H9 (cell line): ENCODE measurements at regions not wholly inside any gene's neighbourhood (a gene's known extent, or its start where the extent isn't known, plus 50 kb on each side); places are given as distances from the start of the nearest gene placed in this dataset.

Experiments used
- DNase-seq: peaks from one replicate; pipeline ENCODE4 v3.0.0-alpha.2; 2017
- H2AFZ ChIP-seq: one replicate; pipeline ENCODE4 v1.6.1; 2013; ENCODE audit warnings: mild to moderate bottlenecking, low read length, control low read depth, moderate library complexity
- H2AK5ac ChIP-seq: 2 replicates; pipeline ENCODE4 v1.6.1; 2013; ENCODE audit warnings: low read length, control low read depth, mixed read lengths; ENCODE audit not compliant: insufficient read length
- H2BK120ac ChIP-seq: one replicate; pipeline ENCODE4 v1.6.1; 2013; ENCODE audit warnings: low read depth, mild to moderate bottlenecking, low read length, control low read depth, inconsistent platforms; ENCODE audit not compliant: poor library complexity, severe bottlenecking
- H2BK12ac ChIP-seq: 2 replicates; pipeline ENCODE4 v1.6.1; 2013; ENCODE audit warnings: low read length, control low read depth, mixed read lengths, low read depth; ENCODE audit not compliant: insufficient read length
- H2BK15ac ChIP-seq: 2 replicates; pipeline ENCODE4 v1.6.1; 2013; ENCODE audit warnings: low read depth, low read length, control low read depth
- H2BK20ac ChIP-seq: one replicate; pipeline ENCODE4 v1.6.1; 2013; ENCODE audit warnings: low read depth, mild to moderate bottlenecking, low read length, control low read depth, inconsistent platforms; ENCODE audit not compliant: poor library complexity, severe bottlenecking
- H2BK5ac ChIP-seq: 2 replicates; pipeline ENCODE4 v1.6.1; 2013; ENCODE audit warnings: low read length, control low read depth, mixed read lengths; ENCODE audit not compliant: insufficient read length
- H3K14ac ChIP-seq: 2 replicates; pipeline ENCODE4 v1.6.1; 2013; ENCODE audit warnings: low read length, control low read depth; ENCODE audit not compliant: insufficient read depth
- H3K18ac ChIP-seq: 2 replicates; pipeline ENCODE4 v1.6.1; 2013; ENCODE audit warnings: low read depth, mild to moderate bottlenecking, mixed read lengths, low read length, control low read depth; ENCODE audit not compliant: insufficient read length
- H3K23ac ChIP-seq: 2 replicates; pipeline ENCODE4 v1.6.1; 2013; ENCODE audit warnings: low read length, control low read depth, mixed read lengths, low read depth; ENCODE audit not compliant: insufficient read length
- H3K23me2 ChIP-seq: 2 replicates; pipeline ENCODE4 v1.6.1; 2013; ENCODE audit warnings: low read depth, mild to moderate bottlenecking, mixed read lengths, low read length, control low read depth; ENCODE audit not compliant: insufficient read length, poor library complexity, severe bottlenecking
- H3K27ac ChIP-seq: 2 replicates; pipeline ENCODE4 v1.5.1; 2013; ENCODE audit warnings: low read length, control low read depth, mixed read lengths, low read depth; ENCODE audit not compliant: insufficient read length
- H3K27me3 ChIP-seq: 2 replicates; pipeline ENCODE4 v1.6.1; 2013; ENCODE audit warnings: low read length, control low read depth, inconsistent platforms; ENCODE audit not compliant: insufficient read depth
- H3K4ac ChIP-seq: 2 replicates; pipeline ENCODE4 v1.6.1; 2013; ENCODE audit warnings: low read depth, mild to moderate bottlenecking, control low read depth, inconsistent platforms, low read length, moderate library complexity
- H3K4me1 ChIP-seq: 2 replicates; pipeline ENCODE4 v1.6.1; 2013; ENCODE audit warnings: low read length, control low read depth, inconsistent platforms; ENCODE audit not compliant: insufficient read depth
- H3K4me2 ChIP-seq: 2 replicates; pipeline ENCODE4 v1.6.1; 2013; ENCODE audit warnings: low read length, control low read depth, mixed read lengths; ENCODE audit not compliant: insufficient read length, insufficient read depth
- H3K56ac ChIP-seq: 2 replicates; pipeline ENCODE4 v1.6.1; 2013; ENCODE audit warnings: low read depth, mild to moderate bottlenecking, mixed read lengths, low read length, control low read depth; ENCODE audit not compliant: insufficient read length
- H3K79me1 ChIP-seq: 2 replicates; pipeline ENCODE4 v1.6.1; 2013; ENCODE audit warnings: low read depth, mild to moderate bottlenecking, moderate library complexity, low read length, control low read depth, inconsistent platforms; ENCODE audit not compliant: insufficient read depth, poor library complexity, severe bottlenecking
- H3K79me2 ChIP-seq: 2 replicates; pipeline ENCODE4 v1.6.1; 2013; ENCODE audit warnings: low read length, control low read depth, inconsistent platforms; ENCODE audit not compliant: insufficient read depth
- H3K9ac ChIP-seq: 2 replicates; pipeline ENCODE4 v1.6.1; 2013; ENCODE audit warnings: low read length, control low read depth, mixed read lengths; ENCODE audit not compliant: insufficient read length; ENCODE audit errors: extremely low read depth
- H3K9me3 ChIP-seq: one replicate; pipeline ENCODE4 v1.6.1; 2013; ENCODE audit warnings: low read depth, low read length, inconsistent platforms; ENCODE audit not compliant: control insufficient read depth
- H3T11ph ChIP-seq: one replicate; pipeline ENCODE4 v1.6.1; 2013; ENCODE audit warnings: mild to moderate bottlenecking, low read length, control low read depth, inconsistent platforms
- H4K20me1 ChIP-seq: one replicate; pipeline ENCODE4 v1.6.1; 2013; ENCODE audit not compliant: control insufficient read depth, insufficient read length, insufficient read depth
- H4K5ac ChIP-seq: 2 replicates; pipeline ENCODE4 v1.6.1; 2013; ENCODE audit warnings: low read depth, mild to moderate bottlenecking, mixed read lengths, low read length, control low read depth; ENCODE audit not compliant: insufficient read length
- H4K8ac ChIP-seq: replicated peaks from 2 replicates; pipeline ENCODE4 v1.6.1; 2013; ENCODE audit warnings: low read length, control low read depth, mixed read lengths, low read depth; ENCODE audit not compliant: insufficient read length
- H4K91ac ChIP-seq: 2 replicates; pipeline ENCODE4 v1.6.1; 2013; ENCODE audit warnings: low read depth, mild to moderate bottlenecking, moderate library complexity, mixed read lengths, low read length, control low read depth; ENCODE audit not compliant: insufficient read length
- H3K27ac Mint-ChIP-seq, 3 experiments: 2 replicates in 2 of 3; 3 replicates in 1 of 3; pipeline ENCODE4 v1.8.0; 2020 to 2021; ENCODE audit warnings: mixed read lengths in 3 of 3, mild to moderate bottlenecking in 1 of 3, moderate library complexity in 1 of 3
- H3K27me3 Mint-ChIP-seq: 2 replicates; pipeline ENCODE4 v1.8.0; 2021; ENCODE audit warnings: low read depth, mild to moderate bottlenecking, moderate library complexity, mixed read lengths
- H3K36me3 Mint-ChIP-seq, 3 experiments: 2 replicates in 2 of 3; 3 replicates in 1 of 3; pipeline ENCODE4 v1.8.0; 2020 to 2021; ENCODE audit warnings: low read depth in 3 of 3, mixed read lengths in 3 of 3; ENCODE audit not compliant: insufficient read depth in 1 of 3
- H3K4me1 Mint-ChIP-seq, 2 experiments: 2 replicates each; pipeline ENCODE4 v1.8.0; 2020; ENCODE audit warnings: mixed read lengths in 2 of 2
- H3K4me3 Mint-ChIP-seq, 2 experiments: 2 replicates in 1 of 2; 3 replicates in 1 of 2; pipeline ENCODE4 v1.8.0; 2020 to 2021; ENCODE audit warnings: mild to moderate bottlenecking in 2 of 2, mixed read lengths in 2 of 2, moderate library complexity in 1 of 2
- H3K9me3 Mint-ChIP-seq, 2 experiments: 2 replicates in 1 of 2; 3 replicates in 1 of 2; pipeline ENCODE4 v1.8.0; 2020; ENCODE audit warnings: mild to moderate bottlenecking in 2 of 2, mixed read lengths in 2 of 2, moderate library complexity in 1 of 2
- CTCF ChIP-seq: fragments of 200-600 bp; sonication (generic); conservative IDR thresholded peaks from 3 replicates; pipeline ENCODE4 v1.8.0; 2021; ENCODE audit warnings: antibody characterized with exemption, mild to moderate bottlenecking
- WGBS: extraction: QIAGEN DNeasy Blood & Tissue Kit; methylation state at CpG from one replicate; pipeline ENCODE4 v1.1.7; 2013; ENCODE audit warnings: missing lambda C conversion rate, low lambda C conversion rate, mixed read lengths; ENCODE audit not compliant: insufficient read length; ENCODE audit errors: extremely low coverage; 5-methylcytosine and 5-hydroxymethylcytosine counted together

- Histone ChIP-seq H3K27me3 (no peaks in the 10 kb centered on the region), H3K18ac (no peak overlapping the region), H3K4ac (no peak overlapping the region), H3K23ac (no peak overlapping the region), H3T11ph (no peak overlapping the region), H4K5ac (no peak overlapping the region), H2BK120ac (no peak overlapping the region), H3K56ac (no peak overlapping the region), H3K27ac (no peak overlapping the region), H3K9me3 (no peaks in the 10 kb centered on the region), H3K23me2 (no peaks in the 10 kb centered on the region), H4K8ac (no peak overlapping the region), H3K79me1 (no peaks in the 10 kb centered on the region), H3K14ac (no peak overlapping the region), H3K4me2 (no peak overlapping the region), H2BK5ac (no peak overlapping the region), H2BK20ac (no peak overlapping the region), H3K9ac (no peak overlapping the region), H2AK5ac (no peak overlapping the region), H4K91ac (no peak overlapping the region), H3K79me2 (no peaks in the 10 kb centered on the region), H2AFZ (no peak overlapping the region), H2BK12ac (no peak overlapping the region), H3K4me1 (no peaks in the 10 kb centered on the region), H4K20me1 (no peaks in the 10 kb centered on the region), H2BK15ac (no peak overlapping the region)
- Mint-ChIP-seq H3K9me3 (peaks cover 3 to 4% of the 10 kb centered on the region in 2 experiments; a peak in 2 of 5 replicates), H3K27ac (peak overlapping the region in 2 of 3 experiments; percentile 53 to 87; a peak in 2 of 7 replicates), H3K36me3 (peaks cover 0 to 2% (median 0%) of the 10 kb centered on the region in 3 experiments; a peak in 1 of 7 replicates), H3K27me3 (no peaks in the 10 kb centered on the region), H3K4me3 (no peak overlapping the region), H3K4me1 (peaks cover 33 to 39% of the 10 kb centered on the region in 2 experiments)
- DNase-seq = no peak
- no CpG with 5 or more reads among the region's 6 CpGs for WGBS
- TF ChIP-seq CTCF = no peak
Observed at GRCh38 chr7:132034748-132035416, 478.5 kb upstream of the PODXL start.
